ENCODE measurements at regions not wholly inside any gene's neighbourhood (a gene's known extent, or its start where the extent isn't known, plus 50 kb on each side); places are given as distances from the start of the nearest gene placed in this dataset.

DNA sequence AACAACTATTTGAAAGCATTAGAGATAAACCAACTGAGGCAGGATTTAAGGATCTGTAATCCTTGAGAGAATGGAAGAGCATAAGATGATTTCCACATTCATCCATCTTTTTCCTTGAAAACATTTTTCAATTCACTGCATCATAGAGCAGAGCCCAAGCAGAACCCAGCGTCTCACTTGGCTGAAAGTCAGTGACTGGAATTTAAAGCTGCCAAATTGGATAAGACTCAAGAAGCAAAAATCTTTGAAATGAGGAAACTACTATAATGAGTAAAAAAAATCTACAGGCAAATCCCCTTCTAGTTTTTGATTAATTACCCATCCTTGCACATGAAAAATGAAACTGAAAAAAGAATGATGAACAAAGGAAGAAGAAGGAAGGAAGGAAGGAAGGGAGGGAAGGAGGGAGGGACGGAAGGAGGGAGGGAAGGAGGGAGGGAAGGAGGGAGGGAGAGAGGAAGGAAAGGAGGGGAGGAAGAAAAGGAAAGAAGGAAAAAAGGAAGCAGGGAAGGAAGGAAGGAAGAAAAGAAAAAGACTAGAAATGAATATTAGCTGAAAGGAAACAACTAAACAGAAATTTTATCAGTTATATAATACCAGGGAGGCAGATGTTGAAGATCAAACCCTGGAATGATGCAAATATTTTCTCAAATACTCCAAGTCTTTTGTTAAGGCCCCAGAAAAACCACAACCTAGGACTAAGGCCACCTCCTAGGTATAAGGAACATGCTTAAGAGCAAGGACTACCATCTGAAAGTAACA is 336.3 kb upstream of the MAGI2 start:
- BruUV-seq (replicated peaks) = no TSS peak
- no peak overlapping the region for H3K27ac ChIP-seq
- no peak for DNase-seq
- TF ChIP-seq EZH2 (IDR thresholded peaks at IDR 0.05; ENCODE audit: low read depth) = no peak
- TF ChIP-seq, protein P1, sequence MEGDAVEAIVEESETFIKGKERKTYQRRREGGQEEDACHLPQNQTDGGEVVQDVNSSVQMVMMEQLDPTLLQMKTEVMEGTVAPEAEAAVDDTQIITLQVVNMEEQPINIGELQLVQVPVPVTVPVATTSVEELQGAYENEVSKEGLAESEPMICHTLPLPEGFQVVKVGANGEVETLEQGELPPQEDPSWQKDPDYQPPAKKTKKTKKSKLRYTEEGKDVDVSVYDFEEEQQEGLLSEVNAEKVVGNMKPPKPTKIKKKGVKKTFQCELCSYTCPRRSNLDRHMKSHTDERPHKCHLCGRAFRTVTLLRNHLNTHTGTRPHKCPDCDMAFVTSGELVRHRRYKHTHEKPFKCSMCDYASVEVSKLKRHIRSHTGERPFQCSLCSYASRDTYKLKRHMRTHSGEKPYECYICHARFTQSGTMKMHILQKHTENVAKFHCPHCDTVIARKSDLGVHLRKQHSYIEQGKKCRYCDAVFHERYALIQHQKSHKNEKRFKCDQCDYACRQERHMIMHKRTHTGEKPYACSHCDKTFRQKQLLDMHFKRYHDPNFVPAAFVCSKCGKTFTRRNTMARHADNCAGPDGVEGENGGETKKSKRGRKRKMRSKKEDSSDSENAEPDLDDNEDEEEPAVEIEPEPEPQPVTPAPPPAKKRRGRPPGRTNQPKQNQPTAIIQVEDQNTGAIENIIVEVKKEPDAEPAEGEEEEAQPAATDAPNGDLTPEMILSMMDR (conservative IDR thresholded peaks at IDR 0.05) = no peak
- no peak overlapping the region for H3K4me3 ChIP-seq
- POLR2A ChIA-PET (ENCODE audit: unreplicated experiment) = interaction anchor here (0.7 kb wide), 1 partner anchor 1294 kb away, joined by 8 read pairs; no protein-coding TSS in a partner anchor
- H3K4me1 ChIP-seq (replicated peaks; ENCODE audit: insufficient read depth) = no peaks in the 10 kb centered on the region
- no peak overlapping the region for H3K4me2 ChIP-seq
- H3K9me3 ChIP-seq (ENCODE audit: insufficient read depth, low read depth) = no peaks in the 10 kb centered on the region
- H3F3A ChIP-seq (ENCODE audit: insufficient read depth, low read depth) = no peaks in the 10 kb centered on the region
- no peaks in the 10 kb centered on the region for H3K79me2 ChIP-seq (ENCODE audit: low read depth)
- no peak overlapping the region for H2AFZ ChIP-seq
- H4K20me1 ChIP-seq (ENCODE audit: insufficient read depth) = no peaks in the 10 kb centered on the region
- no peaks in the 10 kb centered on the region for H3K9me2 ChIP-seq (ENCODE audit: insufficient read depth)
- no peaks in the 10 kb centered on the region for H3K27me3 ChIP-seq (ENCODE audit: insufficient read depth, low read depth)
- no peaks in the 10 kb centered on the region for H3K36me3 ChIP-seq (ENCODE audit: low read depth)
- CTCF ChIA-PET = no interaction called here
- intact Hi-C loops (cut with micrococcal nuclease; ENCODE audit: unreplicated experiment) = no loop called here

DNA sequence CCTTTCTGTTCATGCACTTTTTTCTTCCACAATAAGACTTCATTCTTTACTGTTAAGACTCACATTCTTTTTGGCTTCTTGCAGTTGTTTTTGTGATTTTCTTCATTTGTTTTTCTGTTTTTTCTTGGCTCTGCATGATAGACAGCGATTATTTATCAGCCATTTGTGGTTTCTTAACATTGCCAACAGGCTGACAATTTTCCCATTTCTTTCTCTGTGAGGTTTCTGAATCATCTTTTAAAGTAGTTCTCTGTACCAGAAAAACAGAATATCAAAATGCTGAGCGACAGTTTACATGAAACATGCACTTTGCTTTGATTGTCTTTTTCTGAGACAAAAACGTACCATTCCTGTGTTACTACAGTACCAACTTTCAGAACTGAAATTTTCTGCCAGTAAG is 334.2 kb upstream of the MAGI2 start:
- no peaks in the 10 kb centered on the region for H3K36me3 ChIP-seq (ENCODE audit: low read depth)
- H3F3A ChIP-seq (ENCODE audit: insufficient read depth, low read depth) = no peaks in the 10 kb centered on the region
- ChIA-PET POLR2A (ENCODE audit: unreplicated experiment) (no interaction called here), CTCF (no interaction called here)
- H2AFZ ChIP-seq = no peak overlapping the region
- BruUV-seq (replicated peaks) = no TSS peak
- H3K27ac ChIP-seq = no peak overlapping the region
- DNase-seq = no peak
- H4K20me1 ChIP-seq (ENCODE audit: insufficient read depth) = no peaks in the 10 kb centered on the region
- intact Hi-C loops (cut with micrococcal nuclease; ENCODE audit: unreplicated experiment) = no loop called here
- H3K27me3 ChIP-seq (ENCODE audit: insufficient read depth, low read depth) = no peaks in the 10 kb centered on the region
- peaks cover 3% of the 10 kb centered on the region; the same call in 1 of the 2 replicates for H3K9me3 ChIP-seq (ENCODE audit: insufficient read depth, low read depth)
- H3K9me2 ChIP-seq (ENCODE audit: insufficient read depth) = no peaks in the 10 kb centered on the region
- H3K4me1 ChIP-seq (replicated peaks; ENCODE audit: insufficient read depth) = no peaks in the 10 kb centered on the region
- no peak overlapping the region for H3K4me2 ChIP-seq
- no peak overlapping the region for H3K4me3 ChIP-seq
- H3K79me2 ChIP-seq (ENCODE audit: low read depth) = no peaks in the 10 kb centered on the region
- no peak for TF ChIP-seq EZH2 (IDR thresholded peaks at IDR 0.05; ENCODE audit: low read depth)
- TF ChIP-seq, protein P1 (conservative IDR thresholded peaks at IDR 0.05) = no peak

DNA sequence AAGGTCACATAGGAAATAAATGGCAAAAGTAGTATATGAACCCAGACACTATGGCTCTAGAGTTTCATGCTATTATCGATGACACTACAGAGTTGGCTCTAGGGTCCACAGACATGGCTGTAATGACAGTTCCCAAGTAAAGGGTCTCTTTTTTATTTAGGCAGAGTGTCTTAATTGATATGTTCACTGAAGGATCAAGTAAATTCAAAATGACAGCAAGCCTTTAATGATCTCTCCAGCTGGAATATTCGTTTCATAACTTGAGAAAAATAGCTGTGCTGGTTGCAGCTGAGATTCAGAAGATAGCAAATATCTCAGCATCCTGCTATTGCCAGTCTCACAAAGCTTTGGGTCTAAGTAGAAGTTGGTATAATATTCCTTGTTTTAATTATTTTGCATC is 333.6 kb upstream of the MAGI2 start:
- no peaks in the 10 kb centered on the region for H3K27me3 ChIP-seq (ENCODE audit: insufficient read depth, low read depth)
- peaks cover 3% of the 10 kb centered on the region; the same call in 1 of the 2 replicates for H3K9me3 ChIP-seq (ENCODE audit: insufficient read depth, low read depth)
- no peak overlapping the region for H3K4me3 ChIP-seq
- intact Hi-C loops (cut with micrococcal nuclease; ENCODE audit: unreplicated experiment) = no loop called here
- H3K4me2 ChIP-seq = no peak overlapping the region
- no peaks in the 10 kb centered on the region for H3F3A ChIP-seq (ENCODE audit: insufficient read depth, low read depth)
- no peaks in the 10 kb centered on the region for H4K20me1 ChIP-seq (ENCODE audit: insufficient read depth)
- H3K79me2 ChIP-seq (ENCODE audit: low read depth) = no peaks in the 10 kb centered on the region
- no peaks in the 10 kb centered on the region for H3K9me2 ChIP-seq (ENCODE audit: insufficient read depth)
- H3K4me1 ChIP-seq (replicated peaks; ENCODE audit: insufficient read depth) = no peaks in the 10 kb centered on the region
- ChIA-PET POLR2A (ENCODE audit: unreplicated experiment) (no interaction called here), CTCF (no interaction called here)
- H2AFZ ChIP-seq = no peak overlapping the region
- no peaks in the 10 kb centered on the region for H3K36me3 ChIP-seq (ENCODE audit: low read depth)
- no peak overlapping the region for H3K27ac ChIP-seq
- DNase-seq = no peak
- TF ChIP-seq, protein P1 (conservative IDR thresholded peaks at IDR 0.05) = no peak
- no peak for TF ChIP-seq EZH2 (IDR thresholded peaks at IDR 0.05; ENCODE audit: low read depth)
- BruUV-seq (replicated peaks) = no TSS peak
